ENCODE measurements at regions not wholly inside any gene's neighbourhood (a gene's known extent, or its start where the extent isn't known, plus 50 kb on each side); places are given as distances from the start of the nearest gene placed in this dataset.

GRCh38 chrX:121333942-121334341, 286.5 kb downstream of the GLUD2 start:
- no peak for TF ChIP-seq CTCF (IDR thresholded peaks at IDR 0.05)
- TF ChIP-seq POLR2A (IDR thresholded peaks at IDR 0.05) = no peak

All from testis (tissue), 2 donors.